Lung (tissue), 11 donors: ENCODE measurements at regions not wholly inside any gene's neighbourhood (a gene's known extent, or its start where the extent isn't known, plus 50 kb on each side); places are given as distances from the start of the nearest gene placed in this dataset.

Source experiments
- ATAC-seq: fragments of 200-7000 bp; cut with Tn5 transposase; one replicate; pipeline ENCODE4 v1.9.1; 2020; ENCODE audit warnings: moderate number of reproducible peaks; ENCODE audit not compliant: insufficient read depth, low FRiP score
- DNase-seq, 3 donors: peaks; one replicate each; pipeline ENCODE4 v3.0.0-alpha.2; 2013 to 2017
- H3K27ac ChIP-seq, 2 donors: one replicate each; pipeline ENCODE4 v1.5.1; 2013; ENCODE audit warnings: mild to moderate bottlenecking in 2 of 2, moderate library complexity in 2 of 2, control low read depth in 1 of 2, inconsistent platforms in 1 of 2, low read depth in 1 of 2, low read length in 1 of 2
- H3K27me3 ChIP-seq, 3 donors: one replicate each; pipeline ENCODE4 v1.5.1; 2013; ENCODE audit warnings: low read length in 2 of 3; ENCODE audit not compliant: control insufficient read depth in 3 of 3, insufficient read depth in 3 of 3
- H3K36me3 ChIP-seq, 4 donors: one replicate each; pipeline ENCODE4 v1.5.1; 2013; ENCODE audit warnings: low read length in 4 of 4, mild to moderate bottlenecking in 1 of 4, moderate library complexity in 1 of 4; ENCODE audit not compliant: control insufficient read depth in 4 of 4, insufficient read depth in 4 of 4
- H3K4me1 ChIP-seq, 5 donors: one replicate each; pipeline ENCODE4 v1.5.1; 2013; ENCODE audit warnings: low read length in 5 of 5, mild to moderate bottlenecking in 2 of 5, moderate library complexity in 1 of 5; ENCODE audit not compliant: control insufficient read depth in 5 of 5, insufficient read depth in 5 of 5
- H3K4me3 ChIP-seq: one replicate; pipeline ENCODE4 v1.5.1; 2013; ENCODE audit warnings: mild to moderate bottlenecking, control low read depth, moderate library complexity
- H3K9ac ChIP-seq, 2 donors: one replicate each; pipeline ENCODE4 v1.5.1; 2013; ENCODE audit warnings: low read length in 2 of 2, control low read depth in 1 of 2; ENCODE audit not compliant: insufficient read depth in 1 of 2
- H3K9me3 ChIP-seq, 4 donors: one replicate each; pipeline ENCODE4 v1.5.1; 2013; ENCODE audit warnings: low read length in 3 of 4, mild to moderate bottlenecking in 1 of 4, moderate library complexity in 1 of 4; ENCODE audit not compliant: control insufficient read depth in 4 of 4, insufficient read depth in 3 of 4
- CTCF ChIP-seq: IDR thresholded peaks from 2 replicates; pipeline ENCODE4 v1.5.1; 2012; ENCODE audit warnings: mild to moderate bottlenecking; ENCODE audit errors: control extremely low read depth, extremely low read depth
- WGBS, 2 donors: extraction: QIAGEN DNeasy Blood & Tissue Kit; methylation state at CpG; one replicate each; pipeline ENCODE4 v1.1.7; 2013; 5-methylcytosine and 5-hydroxymethylcytosine counted together
- donor health status: control.
- donor health status: control.
- donor health status: Bipolar disorder and iron deficiency.
- donor health status: healthy.
- donor health status: DM: yes; HTN: yes; CAD: no.

GRCh38 chr15:69887553-69887952, 210.2 kb downstream of the TLE3 start:
- 82 to 85% methylated on average over 1 of the region's 1 CpG for WGBS, 2 donors

DNA sequence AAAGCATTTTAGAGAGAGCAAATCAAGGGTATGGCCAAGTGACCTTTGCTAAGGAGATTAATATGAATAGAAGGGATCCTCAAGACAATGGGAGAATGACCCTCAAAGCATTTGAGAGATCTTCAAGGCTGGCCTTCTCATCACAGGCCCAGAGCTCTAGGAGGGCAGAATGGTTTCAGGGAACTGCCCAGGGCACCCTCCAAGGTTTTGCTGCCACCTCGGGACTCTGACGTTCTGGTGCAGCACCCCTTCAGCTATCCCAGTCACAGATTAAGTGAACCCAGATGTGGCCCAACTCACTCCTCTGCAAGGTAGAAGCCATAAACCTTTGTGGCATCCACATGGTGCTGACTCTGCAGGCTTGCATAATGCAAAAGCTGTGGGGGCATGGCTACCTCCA, 209.3 kb downstream of the TLE3 start:
- Histone ChIP-seq H3K4me3 (no peak overlapping the region), H3K9ac (no peak overlapping the region), H3K9me3 (peaks cover 0 to 6% (median 0%) of the 10 kb centered on the region in 4 donors), H3K36me3 (no peaks in the 10 kb centered on the region), H3K4me1 (no peaks in the 10 kb centered on the region), H3K27ac (no peak overlapping the region), H3K27me3 (peaks cover 0 to 7% (median 3%) of the 10 kb centered on the region in 3 donors)
- no peak for TF ChIP-seq CTCF
- ATAC-seq: no peak
- whole genome bisulfite sequencing, 2 donors: 72 to 79% methylated on average over 2 of the region's 2 CpGs
- no peak for DNase-seq

More at GRCh38 chr15:69887553-69887952, 210.2 kb downstream of the TLE3 start:
- DNase-seq (no peak), ATAC-seq (no peak)
- no peak for TF ChIP-seq CTCF
- H3K27me3 ChIP-seq: peaks cover 0 to 7% (median 3%) of the 10 kb centered on the region in 3 donors
- H3K9ac ChIP-seq: no peak overlapping the region
- H3K9me3 ChIP-seq: peaks cover 0 to 7% (median 0%) of the 10 kb centered on the region in 4 donors
- H3K36me3 ChIP-seq: no peaks in the 10 kb centered on the region
- no peak overlapping the region for H3K4me3 ChIP-seq
- no peak overlapping the region for H3K27ac ChIP-seq
- H3K4me1 ChIP-seq: no peaks in the 10 kb centered on the region

DNA sequence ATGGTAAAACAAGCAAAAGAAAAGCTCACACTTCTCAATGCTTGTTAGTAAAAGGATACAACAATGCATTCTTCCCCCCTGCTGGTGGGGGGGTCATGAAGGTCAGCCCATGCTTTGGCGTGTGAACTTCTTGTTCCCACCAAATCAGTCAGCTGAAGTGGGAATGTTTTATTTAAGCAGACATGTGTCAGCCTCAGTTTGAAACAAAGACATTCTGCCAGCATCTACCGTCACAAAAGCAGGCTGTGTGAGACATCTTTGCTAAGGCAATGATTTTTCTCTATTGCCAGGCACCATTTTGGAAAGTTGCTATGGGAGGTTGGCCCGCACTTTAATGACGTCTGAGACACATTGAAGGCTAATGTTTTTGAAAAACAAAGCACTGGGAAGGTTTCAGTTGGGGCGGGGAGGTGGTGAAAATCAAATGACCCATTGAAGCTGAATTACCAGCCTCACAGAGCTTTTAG, 206.6 kb downstream of the TLE3 start:
- H3K9me3 ChIP-seq: no peaks in the 10 kb centered on the region
- H3K4me3 ChIP-seq: no peak overlapping the region
- no peak for TF ChIP-seq CTCF
- H3K27me3 ChIP-seq: peaks cover 0 to 7% (median 3%) of the 10 kb centered on the region in 3 donors
- no peaks in the 10 kb centered on the region for H3K36me3 ChIP-seq
- H3K27ac ChIP-seq: no peak overlapping the region
- H3K4me1 ChIP-seq: peaks cover 0 to 9% (median 0%) of the 10 kb centered on the region in 5 donors
- WGBS, 2 donors: 83 to 89% methylated on average over 5 of the region's 5 CpGs
- no peak overlapping the region for H3K9ac ChIP-seq
- DNase-seq (no peak), ATAC-seq (no peak)

DNA sequence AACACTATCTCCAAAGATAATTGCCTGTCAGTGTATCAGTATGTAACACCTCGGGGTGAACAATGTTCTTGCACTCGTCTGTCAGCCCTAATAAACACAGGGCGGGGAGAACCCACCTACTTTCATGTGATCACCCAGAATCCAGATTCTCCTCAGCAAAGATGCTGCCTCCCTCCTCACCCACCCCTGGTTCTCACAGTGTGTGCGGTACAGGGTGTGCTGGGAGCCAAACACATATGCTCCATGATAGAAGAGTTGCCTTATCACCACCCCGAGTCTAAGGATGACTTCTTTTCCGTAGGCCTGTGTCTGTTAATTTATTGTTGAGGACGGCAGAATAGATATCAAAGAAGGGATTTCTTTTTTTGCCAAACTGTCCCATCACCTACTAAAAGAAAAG, 206.1 kb downstream of the TLE3 start:
- H3K36me3 ChIP-seq: no peaks in the 10 kb centered on the region
- DNase-seq (no peak), ATAC-seq (no peak)
- H3K27ac ChIP-seq: no peak overlapping the region
- no peak overlapping the region for H3K9ac ChIP-seq
- H3K4me3 ChIP-seq: no peak overlapping the region
- no peak for TF ChIP-seq CTCF
- H3K4me1 ChIP-seq: peaks cover 0 to 9% (median 0%) of the 10 kb centered on the region in 5 donors
- no peaks in the 10 kb centered on the region for H3K9me3 ChIP-seq
- peaks cover 0 to 3% (median 2%) of the 10 kb centered on the region in 3 donors for H3K27me3 ChIP-seq
- 80 to 88% methylated on average over 7 of the region's 7 CpGs for WGBS, 2 donors
